Activated CD8-positive, alpha-beta memory T cell treated with anti-CD3 and anti-CD28 coated beads for 48 hours (primary cell): ENCODE measurements at regions not wholly inside any gene's neighbourhood (a gene's known extent, or its start where the extent isn't known, plus 50 kb on each side); places are given as distances from the start of the nearest gene placed in this dataset.

Experiments used
- DNase-seq, 3 experiments: peaks; one replicate each; pipeline ENCODE4 v3.0.0-alpha.2; 2020; ENCODE audit warnings: low read depth in 2 of 3, low spot score in 2 of 3

DNA sequence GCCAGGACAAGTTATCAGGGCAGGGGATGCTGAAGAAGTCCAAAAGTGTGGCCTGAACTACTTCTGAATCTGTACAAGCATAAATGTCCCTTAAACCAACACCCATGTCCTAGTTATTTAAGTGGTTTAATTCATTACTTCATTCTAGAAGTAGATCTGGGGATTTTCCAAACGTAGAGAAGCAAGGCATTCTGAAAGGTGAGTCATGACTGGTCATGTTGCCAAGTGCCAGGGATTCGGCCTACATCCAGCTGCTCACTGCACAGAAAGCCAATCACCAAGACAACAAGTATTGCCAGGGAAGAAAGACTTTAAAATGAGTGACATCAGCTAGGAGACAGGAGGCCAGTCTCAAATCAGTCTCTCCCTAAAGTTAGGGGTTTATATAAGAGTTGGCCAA, 396.6 kb downstream of the GABRB3 start:
- DNase-seq, result no peak

DNA sequence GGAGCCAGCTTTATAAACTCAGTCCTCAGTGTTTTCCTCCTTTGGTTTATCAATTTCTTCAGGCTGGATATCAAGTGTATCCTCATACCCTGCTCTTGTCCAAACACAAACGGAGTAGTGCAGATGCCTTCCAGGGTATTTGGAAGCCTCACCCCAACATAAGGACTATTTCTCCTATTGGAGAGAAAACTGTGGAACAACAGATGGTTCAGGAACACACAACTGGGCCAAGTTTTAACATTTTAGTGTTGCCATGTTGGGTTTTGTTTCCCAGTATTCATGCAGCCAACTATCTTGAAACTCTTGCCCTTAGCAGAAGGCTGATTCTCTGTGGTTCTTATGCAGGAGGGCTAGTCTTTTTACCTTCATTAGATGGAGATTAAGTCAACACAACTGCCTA, 398.1 kb downstream of the GABRB3 start:
- no peak for DNase-seq

DNA sequence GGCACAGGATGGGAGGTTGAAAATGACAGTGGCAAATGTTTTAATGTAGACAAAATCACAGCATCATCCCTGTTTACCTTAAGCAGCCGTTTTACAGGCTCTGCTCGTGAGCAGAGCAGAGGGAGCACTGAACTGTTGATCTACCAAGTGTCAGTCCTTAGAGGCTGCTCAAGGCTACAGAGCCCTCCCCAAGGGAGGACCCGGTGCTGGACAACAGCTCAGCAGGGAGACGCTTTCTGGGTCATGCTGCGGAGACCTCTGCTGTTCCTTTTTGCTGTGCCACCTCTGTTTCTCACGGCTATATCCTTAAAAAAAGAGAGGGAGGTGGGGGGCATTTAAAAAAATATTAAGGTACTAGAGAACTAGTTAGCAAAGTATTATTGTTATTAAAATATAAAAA, 400.2 kb downstream of the GABRB3 start:
- no peak for DNase-seq

DNA sequence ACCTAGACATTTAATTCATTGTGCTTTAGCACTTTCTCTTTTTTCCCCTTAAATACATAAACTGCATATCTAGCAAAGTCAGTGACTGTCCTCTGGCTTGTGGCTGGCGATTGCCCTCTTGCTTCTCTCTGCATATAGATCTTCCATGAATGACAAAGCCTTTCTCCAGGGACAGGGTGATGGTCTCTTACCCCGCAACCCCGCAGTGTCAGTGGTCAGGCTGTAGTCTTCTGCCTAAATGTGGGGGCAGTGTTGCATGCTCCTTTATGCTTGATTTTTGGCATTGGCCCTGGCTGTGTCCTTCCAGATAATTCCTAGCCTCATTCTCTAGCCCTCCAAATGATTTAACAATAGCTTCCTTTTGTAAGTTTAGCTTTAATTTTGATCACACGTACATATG, 407.8 kb downstream of the GABRB3 start:
- DNase-seq, result no peak

DNA sequence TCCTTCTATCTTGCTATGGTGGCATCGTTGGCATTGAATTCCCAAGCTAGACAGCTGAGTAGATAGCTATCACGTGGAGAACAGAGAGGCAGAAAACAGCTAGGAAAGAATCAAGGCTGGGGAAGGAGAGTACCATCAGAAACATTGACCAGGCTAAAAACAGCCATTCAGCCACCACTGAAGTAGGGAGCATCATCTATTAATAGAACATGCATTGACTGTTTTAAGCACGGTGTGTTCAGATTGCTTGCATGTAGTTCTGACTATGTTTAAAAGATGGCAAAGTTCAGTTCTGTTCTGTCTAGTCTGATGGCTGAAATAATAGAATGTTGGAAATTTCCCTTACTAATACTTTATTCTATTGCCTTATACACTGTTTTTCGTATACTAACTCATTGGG, 413.0 kb downstream of the GABRB3 start:
- DNase-seq, result no peak

DNA sequence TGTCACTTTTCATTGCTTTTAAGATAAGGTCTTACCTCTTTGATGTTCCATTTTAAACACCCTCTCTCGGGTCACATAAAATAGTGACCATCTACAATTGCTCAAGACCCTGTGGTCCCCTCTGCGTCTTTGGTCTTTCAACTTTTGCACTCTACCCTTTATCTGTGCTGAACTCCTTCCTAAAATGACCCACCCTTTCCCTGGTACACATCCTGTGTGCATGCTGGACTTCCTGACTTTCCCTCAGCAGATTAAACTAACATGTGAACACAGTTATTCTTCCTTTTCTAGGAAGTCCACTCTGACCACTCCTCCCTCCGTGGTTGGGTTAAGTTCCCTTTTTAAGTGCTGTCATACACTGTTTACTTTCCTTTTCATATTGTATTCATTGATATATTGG, 414.2 kb downstream of the GABRB3 start:
- no peak for DNase-seq

DNA sequence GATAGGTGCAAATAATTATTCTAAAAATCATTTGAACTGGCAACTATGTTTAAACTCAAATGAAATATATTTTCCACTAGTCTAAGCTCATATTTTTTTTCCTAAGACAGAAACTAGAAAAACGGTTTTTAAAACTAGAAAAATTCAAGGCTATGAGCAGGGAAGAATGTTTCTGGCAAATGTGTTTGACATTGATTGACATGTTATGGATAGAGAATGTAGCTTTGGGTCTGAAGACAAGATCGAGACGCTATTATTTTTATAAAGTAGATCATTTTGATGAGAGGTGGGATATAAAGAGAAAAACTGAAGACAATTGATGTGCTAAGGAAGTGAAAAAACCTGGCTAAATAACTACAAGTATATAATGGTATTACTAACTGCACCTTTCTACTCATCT, 415.2 kb downstream of the GABRB3 start:
- DNase-seq, result no peak

DNA sequence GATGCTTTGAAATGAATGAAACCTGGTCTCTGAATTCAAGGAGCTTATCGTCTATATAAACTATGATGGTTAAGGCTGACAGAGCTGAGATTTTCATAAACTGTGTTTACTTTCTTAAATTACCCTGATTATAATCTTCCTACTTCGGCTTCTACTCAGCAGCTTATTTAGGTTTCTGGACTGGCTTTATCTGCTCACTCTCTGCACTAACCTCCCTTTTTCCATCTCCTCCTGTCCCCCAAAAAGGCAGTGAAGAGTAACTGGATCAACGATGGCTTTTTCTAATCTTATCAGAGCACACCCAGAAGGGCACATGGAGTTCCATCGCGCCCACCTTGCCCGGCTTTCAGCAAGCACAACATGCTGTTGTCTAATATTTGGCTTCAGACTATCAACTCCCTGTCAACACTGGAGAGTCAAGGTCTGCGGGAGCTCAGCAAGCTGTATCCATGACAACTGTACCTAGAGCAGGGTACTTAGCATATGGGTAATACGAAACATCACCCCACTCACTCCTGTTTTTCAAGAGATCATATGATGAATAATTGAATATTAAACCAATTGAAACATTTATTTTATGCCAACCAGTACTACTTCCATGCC, 417.3 kb downstream of the GABRB3 start:
- DNase-seq, result no peak

DNA sequence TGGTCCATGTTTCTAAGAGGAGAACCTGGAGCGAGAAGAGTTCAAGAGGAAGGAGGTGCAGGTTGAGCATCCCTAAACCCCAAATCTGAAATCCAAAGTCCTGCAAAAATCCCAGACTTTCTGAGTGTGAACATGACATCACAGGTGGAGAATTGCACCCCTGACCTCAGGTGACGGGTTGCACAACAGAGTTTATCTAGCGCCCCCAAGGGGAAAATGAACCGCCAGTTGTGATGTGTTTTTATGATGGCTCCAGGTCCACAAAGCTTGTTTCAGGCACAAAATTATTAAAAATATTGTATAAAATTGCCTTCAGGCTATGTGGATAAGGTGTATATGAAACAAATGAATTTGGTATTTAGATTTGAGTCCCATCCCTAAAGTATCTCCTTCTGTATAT, 420.0 kb downstream of the GABRB3 start:
- DNase-seq, result no peak

DNA sequence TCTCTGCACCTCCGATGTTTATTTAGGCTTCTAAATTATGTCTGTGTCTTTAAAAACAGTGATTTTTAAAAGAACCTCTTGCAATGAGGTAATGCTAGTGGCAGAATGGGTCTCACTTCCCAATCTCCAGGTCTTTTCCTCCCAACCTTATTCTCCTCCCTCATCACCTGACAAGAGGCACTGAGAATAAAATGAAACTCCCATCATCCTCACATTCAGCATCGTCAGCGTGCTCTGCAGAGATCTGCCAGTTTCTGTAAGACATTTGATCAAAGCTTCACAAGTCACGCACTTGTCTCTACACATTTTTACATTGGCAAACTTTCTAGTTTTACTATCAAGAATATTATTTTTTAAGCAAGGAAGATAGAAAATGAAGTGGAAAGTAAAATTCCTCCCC, 420.5 kb downstream of the GABRB3 start:
- no peak for DNase-seq

DNA sequence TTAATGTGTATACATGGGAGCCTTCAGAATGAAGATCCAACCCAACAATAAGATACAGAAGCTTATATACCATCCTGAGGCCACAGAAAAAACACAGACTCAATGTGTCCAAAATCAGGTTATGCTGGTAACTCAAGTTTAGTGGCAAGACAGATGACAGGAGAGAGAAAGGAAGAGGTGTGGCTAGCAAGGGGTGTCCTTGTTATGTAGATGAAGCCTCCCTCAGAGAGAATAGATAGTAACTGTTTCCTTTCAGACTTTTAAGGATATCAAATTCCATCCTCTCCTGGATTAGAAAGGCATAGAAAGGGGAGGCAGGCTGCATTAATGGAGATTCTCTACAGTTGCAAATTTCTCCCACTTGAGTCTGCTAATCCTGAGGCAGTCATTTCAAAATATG, 447.4 kb downstream of the GABRB3 start:
- DNase-seq, result no peak

DNA sequence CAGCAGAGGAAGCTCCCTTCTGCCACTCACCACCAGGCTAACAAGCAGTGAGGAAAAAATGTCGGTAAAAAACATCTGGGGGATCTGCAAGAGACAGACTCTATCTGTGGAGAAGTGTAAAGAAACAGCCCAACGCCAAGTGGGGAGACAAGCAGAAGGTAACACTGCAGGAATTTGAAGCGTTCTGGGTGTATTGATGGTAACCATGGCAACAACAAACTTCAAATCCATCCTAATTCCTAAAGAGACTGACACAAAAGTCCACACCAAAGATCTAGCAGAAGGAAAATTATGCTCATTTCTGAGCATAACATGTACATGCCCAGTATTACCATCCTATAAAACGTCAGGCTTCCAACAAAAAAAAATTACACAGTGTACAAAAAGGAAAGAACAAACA, 449.3 kb downstream of the GABRB3 start:
- DNase-seq, result no peak

DNA sequence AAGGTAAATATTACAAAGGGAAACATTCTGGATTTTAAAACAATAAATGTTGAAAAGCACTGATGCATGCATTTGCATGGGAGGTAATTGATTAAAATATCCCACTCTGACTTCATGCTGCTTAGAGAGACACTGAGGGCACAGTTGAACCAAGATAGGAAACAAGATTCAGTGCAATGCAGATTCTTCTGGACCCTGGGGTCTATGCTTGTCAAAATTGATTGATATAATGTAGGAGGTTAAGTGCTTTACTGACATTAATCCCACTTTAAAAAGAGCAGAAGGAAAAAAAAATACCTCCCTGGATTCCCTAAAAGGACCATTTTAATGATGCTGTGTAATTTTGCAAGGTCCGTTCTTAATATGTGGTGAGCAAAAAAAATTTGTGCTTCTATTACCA, 454.2 kb downstream of the GABRB3 start:
- DNase-seq, result no peak

DNA sequence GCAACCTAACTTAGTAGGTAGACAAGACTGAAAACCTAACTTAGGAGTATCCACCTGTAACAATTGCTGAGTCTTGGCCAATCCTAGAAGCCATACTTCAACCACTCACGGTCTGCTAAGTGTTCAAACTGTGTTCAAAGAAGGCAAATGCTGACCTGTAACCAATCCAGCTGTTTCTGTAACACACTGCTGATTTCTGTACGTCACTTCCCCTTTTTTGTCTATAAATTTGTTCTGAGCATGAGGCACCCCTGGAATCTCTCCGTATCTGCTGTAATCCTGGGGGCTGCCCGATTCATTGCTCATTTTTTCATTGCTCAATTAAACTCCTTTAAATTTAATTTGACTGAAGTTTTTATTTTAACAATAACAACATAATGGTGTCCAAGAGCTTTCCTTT, 451.4 kb upstream of the ATP10A start:
- DNase-seq, result no peak

DNA sequence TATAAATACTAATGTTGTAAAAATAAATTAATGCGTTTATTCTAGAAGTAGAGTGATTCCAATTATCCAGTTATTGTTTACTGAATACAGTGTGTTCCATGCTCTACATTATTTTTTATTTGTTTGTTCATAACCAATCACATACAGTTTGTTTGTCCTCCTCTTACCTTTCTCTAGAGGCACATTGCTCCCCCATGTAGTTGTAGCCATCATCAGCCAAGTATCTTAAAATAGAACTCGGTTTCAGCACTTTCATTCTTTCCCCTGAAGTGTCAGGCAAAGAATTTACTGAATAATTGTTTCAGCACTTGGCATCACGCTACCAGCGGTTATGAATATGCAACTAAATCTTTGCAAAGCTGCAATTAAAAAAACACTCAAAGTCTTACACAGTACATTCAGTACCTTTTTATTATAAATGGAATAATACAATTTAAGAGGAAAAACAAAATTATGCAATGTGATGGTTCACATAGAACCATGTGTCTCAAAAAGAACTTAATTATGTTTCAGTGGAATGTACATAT, 448.6 kb upstream of the ATP10A start:
- DNase-seq, result no peak

DNA sequence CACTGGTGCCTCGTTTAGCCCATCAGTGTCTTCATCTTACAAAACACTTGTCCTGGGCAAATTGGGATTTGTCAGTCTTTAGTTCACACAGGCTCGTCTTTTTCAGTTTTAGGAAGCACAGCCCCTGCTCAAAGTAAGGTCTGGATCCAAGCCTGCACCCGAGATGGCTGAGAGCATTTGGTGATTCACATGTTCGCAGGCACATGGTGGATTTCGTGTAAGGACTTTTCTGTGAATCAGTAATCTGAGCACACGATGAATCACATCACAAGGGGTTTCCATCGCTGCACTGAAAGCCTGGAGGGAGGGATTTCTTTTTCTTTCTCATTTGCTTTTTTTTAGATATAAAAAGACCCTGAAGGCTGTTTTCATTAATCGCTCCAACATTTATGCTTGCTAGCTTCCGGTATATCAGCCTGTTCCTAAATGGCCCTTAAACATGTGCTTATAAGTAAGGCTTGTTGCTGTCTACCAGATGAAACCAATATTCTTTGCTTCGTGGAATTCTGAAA, 435.6 kb upstream of the ATP10A start:
- no peak for DNase-seq

DNA sequence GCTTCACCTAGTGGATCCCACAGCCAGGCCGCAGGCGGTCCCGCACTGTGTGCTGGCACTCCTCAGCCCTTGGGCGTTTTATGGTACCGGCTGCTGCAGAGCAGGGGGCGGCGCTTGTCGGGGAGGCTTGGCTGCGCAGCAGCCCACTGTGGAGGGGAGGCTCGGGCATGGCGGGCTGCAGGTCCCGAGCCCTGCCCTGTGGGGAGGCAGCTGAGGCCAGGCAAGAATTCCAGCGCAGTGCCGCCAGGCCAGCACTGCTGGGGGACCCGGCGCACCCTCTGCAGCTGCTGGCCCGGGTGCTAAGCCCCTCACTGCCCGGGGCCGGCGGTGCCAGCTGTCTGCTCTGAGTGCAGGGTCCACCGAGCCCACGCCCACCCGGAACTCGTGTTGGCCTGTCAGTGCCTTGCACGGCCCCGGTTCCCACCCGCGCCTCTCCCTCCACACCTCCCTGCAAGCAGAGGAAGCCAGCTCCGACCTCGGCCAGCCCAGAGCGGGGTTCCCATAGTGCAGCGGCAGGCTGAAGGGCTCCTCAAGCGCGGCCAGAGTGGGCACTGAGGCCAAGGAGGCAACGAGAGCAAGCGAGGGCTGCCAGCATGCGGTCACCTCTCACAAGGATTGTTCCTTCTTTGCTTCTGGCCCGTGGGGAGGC, 435.0 kb upstream of the ATP10A start:
- no peak for DNase-seq

DNA sequence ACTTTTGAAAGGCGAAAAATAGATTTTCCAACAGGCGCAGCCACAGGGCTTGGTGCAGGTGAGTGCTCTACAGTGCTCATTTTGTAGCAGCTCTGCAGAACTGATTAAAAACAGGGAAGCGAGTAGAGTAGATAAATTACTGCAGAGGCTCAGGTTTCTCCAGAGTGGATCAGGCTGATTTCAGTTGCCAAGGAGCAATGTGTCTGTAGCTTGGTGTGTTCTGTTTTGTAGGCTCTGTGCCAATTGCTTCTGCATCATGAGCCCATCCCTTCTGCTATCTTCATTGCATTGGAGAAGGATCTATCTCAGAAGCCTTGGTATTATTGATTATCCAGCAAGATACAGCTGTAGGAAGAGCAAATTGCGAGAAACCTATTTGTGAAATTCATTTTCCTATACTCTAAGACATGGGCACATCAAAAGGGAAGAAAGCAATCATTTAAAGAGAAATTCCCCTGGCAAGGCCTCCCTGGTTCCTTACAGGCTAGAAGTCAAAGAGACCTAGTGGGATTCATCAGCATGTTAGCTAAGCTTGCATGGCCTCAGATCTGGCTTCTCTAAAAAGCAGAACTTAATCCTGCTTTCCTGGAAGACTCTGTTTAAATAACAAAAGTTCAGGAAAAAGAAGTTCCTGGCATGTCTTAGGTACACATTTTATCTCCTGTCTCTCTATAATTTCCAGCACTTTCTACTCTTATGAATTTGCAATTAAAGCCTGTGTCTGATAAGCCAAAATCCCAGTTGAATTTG, 432.4 kb upstream of the ATP10A start:
- DNase-seq, result no peak

DNA sequence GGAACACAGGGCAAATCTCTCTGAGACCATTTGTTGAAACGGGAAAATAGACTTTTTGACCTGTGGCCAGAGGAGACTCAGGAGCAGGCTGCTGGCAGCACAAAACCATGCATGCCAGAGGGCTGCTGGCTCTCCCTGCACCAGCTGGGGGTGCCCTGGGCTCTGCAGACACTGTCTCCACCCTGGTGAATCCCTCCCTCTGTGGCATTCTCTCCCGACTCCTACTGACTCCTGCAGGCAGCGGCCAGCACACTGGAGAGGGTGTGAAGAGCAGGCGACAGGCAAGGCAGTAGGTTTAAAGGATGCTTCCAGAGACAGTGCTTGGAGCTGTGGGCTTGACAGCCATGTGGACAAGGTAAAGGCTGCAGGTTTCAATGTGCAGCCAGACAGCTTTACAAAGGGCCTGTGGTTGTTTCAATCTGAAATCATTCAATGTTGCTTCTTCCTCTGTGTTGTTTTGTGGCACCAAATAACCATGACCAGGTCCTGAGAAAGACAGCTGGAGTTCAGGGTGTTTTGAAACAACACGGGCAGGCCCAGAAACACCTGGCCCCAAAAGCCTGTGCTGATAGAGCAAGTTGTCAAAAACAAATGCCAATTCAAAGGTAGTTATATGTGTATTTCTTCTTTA, 431.0 kb upstream of the ATP10A start:
- no peak for DNase-seq

DNA sequence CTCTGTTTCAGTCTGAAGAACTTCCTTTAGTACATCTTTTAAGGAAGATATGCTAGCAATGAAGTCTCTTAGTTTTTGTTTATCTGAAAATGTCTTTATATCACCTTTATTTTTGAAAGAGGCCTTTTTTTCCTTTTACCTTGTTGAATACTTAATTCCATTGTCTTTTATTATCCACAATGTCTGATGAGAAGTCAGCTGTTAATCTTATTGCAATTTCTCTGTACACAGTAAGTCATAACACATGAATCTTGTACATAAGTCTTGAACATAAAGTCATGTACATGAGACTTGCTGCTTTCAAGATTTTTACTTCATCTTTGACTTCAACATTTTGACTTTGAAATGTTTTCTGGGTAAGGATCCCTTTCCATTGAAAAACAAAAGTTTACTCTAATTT, 424.3 kb upstream of the ATP10A start:
- no peak for DNase-seq

DNA sequence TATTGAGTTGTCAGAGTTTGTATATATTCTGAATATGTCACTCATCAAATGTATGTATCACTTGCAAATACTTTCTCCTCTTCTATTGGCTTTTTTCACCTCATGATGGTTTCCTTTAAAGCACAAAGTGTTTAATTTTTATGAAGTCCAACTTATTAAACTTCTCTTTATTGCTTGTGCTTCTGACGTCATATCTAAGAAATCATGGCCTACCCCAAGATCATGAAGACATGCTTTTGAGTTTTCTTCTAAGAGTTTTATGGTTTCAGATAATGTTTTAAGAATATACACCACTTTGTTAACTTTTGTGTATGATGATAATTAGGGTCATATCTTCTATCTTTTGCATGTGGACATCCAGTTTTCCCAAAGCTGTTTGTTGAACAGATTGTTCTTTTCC, 417.2 kb upstream of the ATP10A start:
- no peak for DNase-seq

DNA sequence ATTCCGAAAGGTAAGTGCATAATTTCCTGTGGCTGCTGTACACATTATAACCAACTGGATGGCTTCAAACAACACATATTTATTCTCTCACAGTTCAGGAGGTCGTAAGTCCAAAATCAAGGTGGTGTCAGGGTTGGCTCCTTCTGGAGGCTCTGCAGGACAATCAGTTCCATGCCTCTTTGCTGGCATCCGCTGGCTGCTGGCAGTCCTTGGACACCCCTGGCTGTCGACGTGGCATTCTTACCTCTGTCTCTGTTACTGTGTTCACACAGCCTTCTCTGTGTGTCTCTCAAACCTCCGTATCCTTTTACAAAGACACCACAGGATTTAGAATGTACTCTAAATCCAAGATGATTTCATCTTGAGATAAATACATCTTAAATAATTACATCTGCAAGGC, 398.8 kb upstream of the ATP10A start:
- no peak for DNase-seq
